H9 (cell line): ENCODE measurements at regions not wholly inside any gene's neighbourhood (a gene's known extent, or its start where the extent isn't known, plus 50 kb on each side); places are given as distances from the start of the nearest gene placed in this dataset.
A peak's percentile ranks its signal among the peaks of the same experiment; 100 is the strongest.

Source experiments
- DNase-seq: peaks from one replicate; pipeline ENCODE4 v3.0.0-alpha.2; 2017
- H2AFZ ChIP-seq: one replicate; pipeline ENCODE4 v1.6.1; 2013; ENCODE audit warnings: mild to moderate bottlenecking, low read length, control low read depth, moderate library complexity
- H2AK5ac ChIP-seq: 2 replicates; pipeline ENCODE4 v1.6.1; 2013; ENCODE audit warnings: low read length, control low read depth, mixed read lengths; ENCODE audit not compliant: insufficient read length
- H2BK120ac ChIP-seq: one replicate; pipeline ENCODE4 v1.6.1; 2013; ENCODE audit warnings: low read depth, mild to moderate bottlenecking, low read length, control low read depth, inconsistent platforms; ENCODE audit not compliant: poor library complexity, severe bottlenecking
- H2BK12ac ChIP-seq: 2 replicates; pipeline ENCODE4 v1.6.1; 2013; ENCODE audit warnings: low read length, control low read depth, mixed read lengths, low read depth; ENCODE audit not compliant: insufficient read length
- H2BK15ac ChIP-seq: 2 replicates; pipeline ENCODE4 v1.6.1; 2013; ENCODE audit warnings: low read depth, low read length, control low read depth
- H2BK20ac ChIP-seq: one replicate; pipeline ENCODE4 v1.6.1; 2013; ENCODE audit warnings: low read depth, mild to moderate bottlenecking, low read length, control low read depth, inconsistent platforms; ENCODE audit not compliant: poor library complexity, severe bottlenecking
- H2BK5ac ChIP-seq: 2 replicates; pipeline ENCODE4 v1.6.1; 2013; ENCODE audit warnings: low read length, control low read depth, mixed read lengths; ENCODE audit not compliant: insufficient read length
- H3K14ac ChIP-seq: 2 replicates; pipeline ENCODE4 v1.6.1; 2013; ENCODE audit warnings: low read length, control low read depth; ENCODE audit not compliant: insufficient read depth
- H3K18ac ChIP-seq: 2 replicates; pipeline ENCODE4 v1.6.1; 2013; ENCODE audit warnings: low read depth, mild to moderate bottlenecking, mixed read lengths, low read length, control low read depth; ENCODE audit not compliant: insufficient read length
- H3K23ac ChIP-seq: 2 replicates; pipeline ENCODE4 v1.6.1; 2013; ENCODE audit warnings: low read length, control low read depth, mixed read lengths, low read depth; ENCODE audit not compliant: insufficient read length
- H3K23me2 ChIP-seq: 2 replicates; pipeline ENCODE4 v1.6.1; 2013; ENCODE audit warnings: low read depth, mild to moderate bottlenecking, mixed read lengths, low read length, control low read depth; ENCODE audit not compliant: insufficient read length, poor library complexity, severe bottlenecking
- H3K27ac ChIP-seq: 2 replicates; pipeline ENCODE4 v1.5.1; 2013; ENCODE audit warnings: low read length, control low read depth, mixed read lengths, low read depth; ENCODE audit not compliant: insufficient read length
- H3K27me3 ChIP-seq: 2 replicates; pipeline ENCODE4 v1.6.1; 2013; ENCODE audit warnings: low read length, control low read depth, inconsistent platforms; ENCODE audit not compliant: insufficient read depth
- H3K4ac ChIP-seq: 2 replicates; pipeline ENCODE4 v1.6.1; 2013; ENCODE audit warnings: low read depth, mild to moderate bottlenecking, control low read depth, inconsistent platforms, low read length, moderate library complexity
- H3K4me1 ChIP-seq: 2 replicates; pipeline ENCODE4 v1.6.1; 2013; ENCODE audit warnings: low read length, control low read depth, inconsistent platforms; ENCODE audit not compliant: insufficient read depth
- H3K4me2 ChIP-seq: 2 replicates; pipeline ENCODE4 v1.6.1; 2013; ENCODE audit warnings: low read length, control low read depth, mixed read lengths; ENCODE audit not compliant: insufficient read length, insufficient read depth
- H3K56ac ChIP-seq: 2 replicates; pipeline ENCODE4 v1.6.1; 2013; ENCODE audit warnings: low read depth, mild to moderate bottlenecking, mixed read lengths, low read length, control low read depth; ENCODE audit not compliant: insufficient read length
- H3K79me1 ChIP-seq: 2 replicates; pipeline ENCODE4 v1.6.1; 2013; ENCODE audit warnings: low read depth, mild to moderate bottlenecking, moderate library complexity, low read length, control low read depth, inconsistent platforms; ENCODE audit not compliant: insufficient read depth, poor library complexity, severe bottlenecking
- H3K79me2 ChIP-seq: 2 replicates; pipeline ENCODE4 v1.6.1; 2013; ENCODE audit warnings: low read length, control low read depth, inconsistent platforms; ENCODE audit not compliant: insufficient read depth
- H3K9ac ChIP-seq: 2 replicates; pipeline ENCODE4 v1.6.1; 2013; ENCODE audit warnings: low read length, control low read depth, mixed read lengths; ENCODE audit not compliant: insufficient read length; ENCODE audit errors: extremely low read depth
- H3K9me3 ChIP-seq: one replicate; pipeline ENCODE4 v1.6.1; 2013; ENCODE audit warnings: low read depth, low read length, inconsistent platforms; ENCODE audit not compliant: control insufficient read depth
- H3T11ph ChIP-seq: one replicate; pipeline ENCODE4 v1.6.1; 2013; ENCODE audit warnings: mild to moderate bottlenecking, low read length, control low read depth, inconsistent platforms
- H4K20me1 ChIP-seq: one replicate; pipeline ENCODE4 v1.6.1; 2013; ENCODE audit not compliant: control insufficient read depth, insufficient read length, insufficient read depth
- H4K5ac ChIP-seq: 2 replicates; pipeline ENCODE4 v1.6.1; 2013; ENCODE audit warnings: low read depth, mild to moderate bottlenecking, mixed read lengths, low read length, control low read depth; ENCODE audit not compliant: insufficient read length
- H4K8ac ChIP-seq: replicated peaks from 2 replicates; pipeline ENCODE4 v1.6.1; 2013; ENCODE audit warnings: low read length, control low read depth, mixed read lengths, low read depth; ENCODE audit not compliant: insufficient read length
- H4K91ac ChIP-seq: 2 replicates; pipeline ENCODE4 v1.6.1; 2013; ENCODE audit warnings: low read depth, mild to moderate bottlenecking, moderate library complexity, mixed read lengths, low read length, control low read depth; ENCODE audit not compliant: insufficient read length
- H3K27ac Mint-ChIP-seq, 3 experiments: 2 replicates in 2 of 3; 3 replicates in 1 of 3; pipeline ENCODE4 v1.8.0; 2020 to 2021; ENCODE audit warnings: mixed read lengths in 3 of 3, mild to moderate bottlenecking in 1 of 3, moderate library complexity in 1 of 3
- H3K27me3 Mint-ChIP-seq: 2 replicates; pipeline ENCODE4 v1.8.0; 2021; ENCODE audit warnings: low read depth, mild to moderate bottlenecking, moderate library complexity, mixed read lengths
- H3K36me3 Mint-ChIP-seq, 3 experiments: 2 replicates in 2 of 3; 3 replicates in 1 of 3; pipeline ENCODE4 v1.8.0; 2020 to 2021; ENCODE audit warnings: low read depth in 3 of 3, mixed read lengths in 3 of 3; ENCODE audit not compliant: insufficient read depth in 1 of 3
- H3K4me1 Mint-ChIP-seq, 2 experiments: 2 replicates each; pipeline ENCODE4 v1.8.0; 2020; ENCODE audit warnings: mixed read lengths in 2 of 2
- H3K4me3 Mint-ChIP-seq, 2 experiments: 2 replicates in 1 of 2; 3 replicates in 1 of 2; pipeline ENCODE4 v1.8.0; 2020 to 2021; ENCODE audit warnings: mild to moderate bottlenecking in 2 of 2, mixed read lengths in 2 of 2, moderate library complexity in 1 of 2
- H3K9me3 Mint-ChIP-seq, 2 experiments: 2 replicates in 1 of 2; 3 replicates in 1 of 2; pipeline ENCODE4 v1.8.0; 2020; ENCODE audit warnings: mild to moderate bottlenecking in 2 of 2, mixed read lengths in 2 of 2, moderate library complexity in 1 of 2
- CTCF ChIP-seq: fragments of 200-600 bp; sonication (generic); conservative IDR thresholded peaks from 3 replicates; pipeline ENCODE4 v1.8.0; 2021; ENCODE audit warnings: antibody characterized with exemption, mild to moderate bottlenecking
- WGBS: extraction: QIAGEN DNeasy Blood & Tissue Kit; methylation state at CpG from one replicate; pipeline ENCODE4 v1.1.7; 2013; ENCODE audit warnings: missing lambda C conversion rate, low lambda C conversion rate, mixed read lengths; ENCODE audit not compliant: insufficient read length; ENCODE audit errors: extremely low coverage; 5-methylcytosine and 5-hydroxymethylcytosine counted together

DNA sequence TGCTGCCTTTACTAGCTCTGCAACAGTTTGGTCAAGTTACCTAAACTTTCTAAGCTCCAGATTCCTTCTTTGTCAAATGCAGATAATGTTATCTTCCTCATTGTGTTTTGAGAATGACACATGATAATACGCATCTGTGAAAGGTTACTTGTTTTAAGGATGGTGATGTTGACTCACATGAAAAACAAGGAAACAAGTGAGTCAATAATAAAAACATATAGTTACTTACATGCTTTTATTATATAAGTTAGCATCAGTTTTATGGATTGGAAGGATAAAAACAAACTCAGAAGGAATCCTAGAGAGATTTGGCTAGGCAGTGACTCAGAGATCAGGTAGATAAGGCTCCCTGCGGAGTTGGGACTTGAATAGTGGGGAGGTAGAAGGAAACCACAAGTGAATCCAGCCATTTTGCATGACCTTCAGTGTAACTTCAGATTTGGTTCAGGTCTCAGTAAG is 144.6 kb downstream of the LMO4 start:
- Histone ChIP-seq H3T11ph (no peak overlapping the region), H2BK20ac (no peak overlapping the region), H2BK5ac (no peak overlapping the region)

More for the DNA sequence above, 144.6 kb downstream of the LMO4 start:
- Mint-ChIP-seq H3K4me1 (peaks cover 7 to 18% of the 10 kb centered on the region in 2 experiments), H3K36me3 (peaks cover 0 to 4% (median 0%) of the 10 kb centered on the region in 3 experiments; a peak in 1 of 7 replicates), H3K4me3 (no peak overlapping the region), H3K27ac (peak overlapping the region in 2 of 3 experiments; percentile 49 to 93; a peak in 2 of 7 replicates), H3K9me3 (peaks cover 0 to 4% of the 10 kb centered on the region in 2 experiments; a peak in 2 of 5 replicates), H3K27me3 (no peaks in the 10 kb centered on the region; the same call in 1 of the 2 replicates)
- no peak overlapping the region for H3K56ac ChIP-seq
- H3K79me2 ChIP-seq: no peaks in the 10 kb centered on the region
- H3K4ac ChIP-seq: no peak overlapping the region
- no peak overlapping the region for H3K23ac ChIP-seq
- TF ChIP-seq CTCF: no peak
- no peaks in the 10 kb centered on the region for H3K79me1 ChIP-seq
- H2BK15ac ChIP-seq: no peak overlapping the region
- no peak overlapping the region for H4K8ac ChIP-seq
- H2BK120ac ChIP-seq: no peak overlapping the region
- H3K27ac ChIP-seq: no peak overlapping the region
- no CpG with 5 or more reads among the region's 2 CpGs for WGBS
- H4K20me1 ChIP-seq: no peaks in the 10 kb centered on the region
- DNase-seq: no peak
- H4K5ac ChIP-seq: no peak overlapping the region
- H3K4me2 ChIP-seq: no peak overlapping the region
- H3K18ac ChIP-seq: no peak overlapping the region
- no peak overlapping the region for H3K14ac ChIP-seq
- H3K9ac ChIP-seq: no peak overlapping the region
- H2AFZ ChIP-seq: no peak overlapping the region
- no peak overlapping the region for H2AK5ac ChIP-seq
- H3K9me3 ChIP-seq: no peaks in the 10 kb centered on the region
- no peak overlapping the region for H4K91ac ChIP-seq
- no peaks in the 10 kb centered on the region; the same call in 1 of the 2 replicates for H3K4me1 ChIP-seq
- H3K27me3 ChIP-seq: no peaks in the 10 kb centered on the region
- H2BK12ac ChIP-seq: no peak overlapping the region
- no peaks in the 10 kb centered on the region for H3K23me2 ChIP-seq
